ENCODE measurements at regions not wholly inside any gene's neighbourhood (a gene's known extent, or its start where the extent isn't known, plus 50 kb on each side); places are given as distances from the start of the nearest gene placed in this dataset.

DNA sequence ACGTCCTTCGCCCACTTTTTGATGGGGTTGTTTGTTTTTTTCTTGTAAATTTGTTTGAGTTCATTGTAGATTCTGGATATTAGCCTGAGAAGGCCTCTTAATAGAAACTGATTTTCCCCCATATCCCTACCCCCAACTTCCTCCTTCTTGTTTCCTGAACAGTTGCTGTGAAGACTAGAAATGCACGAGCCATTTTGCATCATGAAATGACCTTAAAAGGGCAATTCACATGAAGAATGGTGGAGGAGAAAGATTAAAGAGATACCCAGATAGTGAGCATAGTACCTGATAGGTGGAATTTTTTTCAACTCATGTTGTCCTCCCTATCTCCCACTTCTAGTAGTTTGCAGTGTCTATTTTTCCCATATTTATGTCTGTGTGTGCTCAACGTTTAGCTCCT is 55.2 kb upstream of the KCNH8 start:
- DNase-seq (ENCODE audit: low read depth), result no peak

DNA sequence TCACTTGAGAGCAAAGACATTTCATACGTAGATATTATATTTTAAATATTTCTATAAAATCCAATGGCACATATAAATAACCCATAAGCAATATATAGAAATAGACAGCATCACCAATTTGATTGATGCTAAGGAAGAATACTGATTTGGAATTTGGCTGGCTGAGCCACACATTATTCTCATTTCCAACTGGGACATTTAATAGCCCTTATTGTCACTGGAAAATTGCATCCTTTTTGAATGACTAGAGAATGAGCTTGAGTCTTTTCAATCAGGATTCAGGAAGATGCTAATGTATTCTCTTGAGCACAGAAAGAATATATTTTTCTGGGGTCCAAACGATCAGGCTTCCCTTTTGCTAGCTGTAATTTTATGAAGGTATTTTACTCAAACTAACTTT is 70.9 kb upstream of the KCNH8 start:
- DNase-seq (ENCODE audit: low read depth), result no peak

DNA sequence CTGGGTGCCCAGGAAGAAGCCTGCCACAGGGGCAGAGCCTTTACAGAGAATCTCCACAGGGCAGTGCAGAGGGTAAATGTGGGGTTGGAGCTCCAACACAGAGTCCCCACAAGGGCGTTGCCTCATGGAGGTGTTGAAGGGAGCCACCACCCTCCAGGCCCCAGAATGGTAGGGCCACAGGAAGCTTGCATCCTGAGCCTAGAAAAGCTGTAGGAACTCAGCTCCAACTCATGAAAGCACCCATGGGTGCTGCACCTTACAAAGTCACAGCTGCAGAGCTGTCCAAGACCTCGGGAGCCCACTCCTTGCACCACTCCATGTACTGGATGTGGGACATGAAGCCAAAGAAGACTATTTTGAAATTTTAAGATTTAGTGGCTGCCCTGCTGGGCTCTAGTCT is 73.3 kb upstream of the KCNH8 start:
- no peak for DNase-seq (ENCODE audit: low read depth)

DNA sequence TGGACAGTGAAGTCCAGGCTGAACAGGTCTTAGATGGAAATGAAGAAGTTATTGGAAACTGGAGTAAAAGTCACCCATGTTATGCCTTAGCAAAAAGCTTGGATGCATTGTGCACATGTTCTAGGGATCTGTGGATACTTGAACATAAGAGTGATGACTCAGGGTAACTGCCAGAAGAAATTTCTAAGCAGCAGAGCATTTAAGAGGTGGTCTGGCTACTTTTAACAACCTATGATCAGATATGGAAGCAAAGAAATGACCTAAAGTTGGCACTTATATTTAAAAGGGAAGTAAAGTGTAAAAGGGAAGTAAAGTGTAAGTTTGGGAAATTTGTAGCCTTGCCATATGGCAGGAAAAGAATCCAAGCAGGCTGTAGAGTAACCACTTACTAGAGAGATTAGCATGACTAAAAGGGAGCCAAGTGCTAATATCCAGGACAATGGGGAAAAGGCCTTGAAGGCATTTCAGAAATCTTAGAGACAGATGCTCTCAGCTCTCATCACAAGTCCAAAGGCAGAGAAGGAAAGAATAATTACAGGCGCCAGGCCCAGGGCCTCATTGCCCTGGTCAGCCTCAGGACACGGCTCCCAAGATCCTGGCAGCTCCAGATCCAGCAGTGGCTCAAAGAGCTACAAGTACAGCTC is 73.9 kb upstream of the KCNH8 start:
- DNase-seq (ENCODE audit: low read depth), result no peak

DNA sequence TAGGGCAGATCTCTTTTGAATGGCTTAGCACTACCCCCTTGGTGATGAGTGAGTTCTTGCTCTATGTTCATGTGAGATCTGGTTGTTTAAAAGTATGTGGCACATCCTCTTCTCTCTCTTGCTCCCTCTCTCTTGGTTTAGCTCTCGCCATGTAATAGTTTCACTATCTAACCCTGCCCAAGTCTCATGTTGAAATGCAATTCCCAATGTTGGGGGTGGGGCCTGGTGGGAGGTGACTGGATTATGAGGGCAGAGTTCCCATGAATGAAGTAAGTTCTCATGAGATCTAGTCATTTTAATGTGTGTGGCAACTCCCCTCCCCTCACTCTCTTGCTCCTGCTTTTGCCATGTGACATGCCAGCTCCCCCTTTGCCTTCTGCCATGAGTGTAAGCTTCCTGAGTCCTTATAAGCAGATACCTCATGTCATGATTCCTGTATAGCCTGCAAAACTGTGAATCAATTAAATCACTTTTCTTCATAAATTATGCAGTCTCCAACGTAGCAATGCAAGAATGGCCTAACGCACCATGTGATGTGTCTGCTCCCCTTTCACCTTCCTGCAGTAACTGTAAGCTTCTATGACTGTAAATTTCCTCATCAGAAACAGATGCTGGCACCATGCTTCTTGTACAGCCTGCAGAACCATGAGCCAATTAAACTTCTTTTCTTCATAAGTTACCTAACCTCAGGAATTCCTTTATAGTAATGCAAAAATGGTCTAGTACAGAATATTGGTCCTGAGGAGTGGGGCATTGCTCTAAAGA is 74.8 kb upstream of the KCNH8 start:
- no peak for DNase-seq (ENCODE audit: low read depth)

DNA sequence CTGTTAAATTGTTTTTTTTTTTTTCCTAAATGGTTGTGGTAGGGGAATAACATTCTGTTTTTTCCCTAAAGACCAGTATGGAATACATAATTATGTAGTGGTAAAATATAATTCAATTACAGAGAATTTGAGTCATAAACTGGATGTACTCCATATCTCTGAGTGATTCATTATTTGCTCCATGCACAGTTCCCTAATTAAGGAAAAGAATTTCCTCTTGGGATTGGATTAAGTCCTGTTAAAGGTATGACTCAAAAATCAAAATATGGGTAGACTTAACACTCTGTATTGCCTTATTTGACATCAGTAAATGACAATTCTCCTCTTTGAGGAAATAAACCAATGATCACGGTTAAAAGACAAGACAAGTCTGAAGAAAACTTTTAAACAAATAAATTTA is 78.0 kb upstream of the KCNH8 start:
- no peak for DNase-seq (ENCODE audit: low read depth)

DNA sequence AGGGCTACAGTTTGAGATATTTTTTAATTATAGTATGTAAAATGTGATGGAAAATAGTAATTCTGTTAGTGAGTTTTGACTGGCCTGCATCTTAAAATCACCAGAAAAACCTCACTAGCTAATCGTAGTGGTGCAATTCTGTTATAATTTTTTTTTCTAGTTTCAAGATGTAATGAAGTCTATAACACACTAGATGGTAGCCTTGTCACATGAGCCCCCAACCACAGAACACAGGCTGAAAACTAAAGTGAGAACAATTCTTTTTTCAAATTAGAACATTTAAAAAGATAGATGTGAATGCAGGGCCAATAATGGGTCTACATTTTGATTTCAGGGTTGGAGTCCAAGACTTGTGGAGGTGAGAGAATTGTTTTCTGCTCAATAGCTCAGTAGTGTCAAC is 83.3 kb upstream of the KCNH8 start:
- DNase-seq (ENCODE audit: low read depth), result no peak

DNA sequence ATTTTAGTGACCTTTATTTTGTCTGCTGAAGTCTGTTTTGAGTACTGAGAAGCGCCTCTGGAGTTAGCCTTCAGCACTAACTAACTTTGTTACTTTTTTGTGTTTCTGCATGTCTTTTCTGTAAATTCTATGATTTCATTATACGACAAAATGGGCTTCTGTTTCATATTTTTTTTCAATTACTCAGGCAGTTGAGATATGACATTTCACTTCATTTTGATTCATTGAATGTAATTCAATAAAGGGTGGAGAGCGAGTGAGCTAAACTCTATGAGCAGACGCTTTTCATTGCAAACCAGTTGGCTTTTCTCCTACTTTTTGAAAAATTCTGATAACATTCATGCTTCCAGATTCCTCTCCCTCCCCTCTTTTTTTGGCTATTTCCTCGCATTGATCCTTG is 84.4 kb upstream of the KCNH8 start:
- no peak for DNase-seq (ENCODE audit: low read depth)

DNA sequence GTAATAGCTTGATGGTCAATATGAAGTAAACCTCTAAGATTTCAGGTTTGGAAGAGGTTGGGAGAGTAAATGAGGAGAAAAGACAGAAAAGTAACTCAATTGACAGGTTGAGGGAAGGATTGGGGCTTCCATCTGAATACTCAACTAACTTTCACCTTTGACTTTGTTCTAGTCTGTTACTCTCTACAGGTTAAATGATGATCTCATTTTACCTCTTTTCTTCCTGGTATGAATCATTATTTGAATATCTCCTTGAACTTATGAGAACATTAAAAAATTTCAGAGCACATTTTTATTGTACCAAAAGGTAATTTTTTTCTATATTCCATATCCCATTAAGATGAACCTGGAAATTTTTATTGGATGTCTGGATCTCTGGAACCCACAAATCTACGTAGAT is 87.9 kb upstream of the KCNH8 start:
- DNase-seq (ENCODE audit: low read depth), result no peak

DNA sequence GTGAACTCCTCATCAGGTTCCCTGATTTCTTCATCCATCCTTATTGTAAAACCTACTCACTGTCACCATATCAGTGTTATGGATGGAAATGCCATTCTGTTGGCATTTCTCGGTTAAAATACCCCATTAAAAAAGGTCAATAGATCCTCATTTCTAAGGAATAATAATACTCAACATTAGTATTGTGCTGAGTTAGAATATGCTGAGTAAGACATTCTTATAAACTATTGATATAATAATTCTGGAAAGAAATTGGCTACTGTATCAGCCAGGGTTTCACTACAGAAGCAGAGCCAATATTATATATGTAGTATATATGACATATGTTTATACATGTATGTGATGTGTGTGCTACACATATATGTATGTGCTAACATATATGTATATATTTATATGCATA is 95.4 kb upstream of the KCNH8 start:
- no peak for DNase-seq (ENCODE audit: low read depth)

DNA sequence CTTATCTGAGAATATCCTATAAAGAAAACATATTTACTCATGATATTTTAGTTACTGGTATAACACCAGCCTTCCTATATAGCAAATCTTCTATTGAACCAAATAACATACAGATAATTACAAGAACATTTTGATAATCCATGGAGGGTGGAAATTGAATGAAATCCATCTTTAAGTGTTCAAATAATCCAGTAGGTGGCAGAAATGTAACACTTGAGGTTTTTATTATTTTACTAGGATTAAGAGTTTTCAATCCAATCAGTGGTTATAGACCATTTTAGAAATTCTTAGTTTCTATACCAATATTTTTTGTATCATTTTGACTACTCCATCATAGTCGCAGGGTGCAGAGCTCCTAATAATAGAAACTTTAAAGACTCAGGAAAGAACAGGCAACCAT is 101.9 kb upstream of the KCNH8 start:
- no peak for DNase-seq (ENCODE audit: low read depth)

DNA sequence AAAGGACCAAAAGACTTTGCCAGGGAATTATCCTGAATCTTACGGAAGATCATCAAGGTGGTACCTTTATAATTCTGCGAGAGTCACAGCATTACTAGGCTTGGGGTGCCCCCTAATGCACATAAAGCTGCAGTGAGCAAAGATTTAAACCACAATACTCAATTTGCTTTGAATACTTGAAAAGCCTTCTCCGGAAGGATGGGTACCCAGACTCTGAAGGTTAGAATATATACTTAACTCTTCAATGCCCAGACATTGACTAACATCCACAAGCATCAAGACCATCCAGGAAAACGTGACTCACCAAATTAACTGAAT is 117.8 kb upstream of the KCNH8 start:
- DNase-seq (ENCODE audit: low read depth), result no peak

DNA sequence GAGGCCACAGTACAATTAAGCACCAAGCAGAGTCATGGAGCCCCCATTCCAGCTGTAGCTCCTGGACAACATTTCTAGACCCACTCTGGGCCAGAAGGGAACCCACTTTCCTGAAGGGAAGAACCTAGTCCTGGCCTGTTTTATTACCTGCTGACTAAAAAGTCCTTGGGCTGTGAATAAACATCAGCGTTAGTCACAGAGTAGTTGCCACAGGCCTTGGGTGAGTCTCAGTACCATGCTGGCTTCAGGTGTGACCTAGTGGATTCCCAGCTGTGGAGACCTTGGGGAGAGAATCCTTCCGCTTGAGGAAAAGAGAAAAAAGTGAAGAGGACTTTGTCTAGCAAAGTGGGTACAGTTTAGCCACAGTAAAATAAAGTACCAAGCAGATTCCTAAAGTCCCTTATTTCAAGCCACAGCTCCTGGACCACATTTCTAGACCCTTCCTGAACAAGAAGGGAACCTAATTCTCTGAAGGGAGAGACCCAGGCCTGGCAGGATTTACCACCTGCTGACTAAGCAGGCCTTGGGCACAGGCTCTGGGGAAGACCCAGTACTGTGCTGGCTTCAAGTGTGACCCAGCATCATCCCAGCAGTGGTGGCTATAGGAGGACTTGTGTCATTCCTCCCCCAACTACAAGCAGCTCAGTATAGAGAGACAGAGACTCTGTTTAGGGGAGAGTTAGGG is 118.3 kb upstream of the KCNH8 start:
- no peak for DNase-seq (ENCODE audit: low read depth)

DNA sequence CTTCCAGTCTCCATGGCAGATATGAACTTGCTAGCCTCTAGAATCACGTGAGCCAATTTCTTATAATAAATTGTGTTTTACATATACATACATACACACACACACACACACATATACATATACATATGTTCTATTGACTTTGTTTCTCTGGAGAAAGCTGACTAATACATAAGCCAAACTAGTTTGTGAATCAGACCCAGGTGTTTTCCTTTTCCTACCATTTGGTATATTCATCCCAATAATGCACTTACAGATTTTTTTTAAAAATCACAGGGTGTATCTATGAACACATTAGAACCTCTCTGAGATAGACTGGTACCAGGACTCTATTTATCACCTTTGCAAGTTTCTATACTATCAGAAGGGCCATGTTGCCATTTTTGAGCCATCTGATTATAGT is 122.9 kb upstream of the KCNH8 start:
- DNase-seq (ENCODE audit: low read depth), result no peak

DNA sequence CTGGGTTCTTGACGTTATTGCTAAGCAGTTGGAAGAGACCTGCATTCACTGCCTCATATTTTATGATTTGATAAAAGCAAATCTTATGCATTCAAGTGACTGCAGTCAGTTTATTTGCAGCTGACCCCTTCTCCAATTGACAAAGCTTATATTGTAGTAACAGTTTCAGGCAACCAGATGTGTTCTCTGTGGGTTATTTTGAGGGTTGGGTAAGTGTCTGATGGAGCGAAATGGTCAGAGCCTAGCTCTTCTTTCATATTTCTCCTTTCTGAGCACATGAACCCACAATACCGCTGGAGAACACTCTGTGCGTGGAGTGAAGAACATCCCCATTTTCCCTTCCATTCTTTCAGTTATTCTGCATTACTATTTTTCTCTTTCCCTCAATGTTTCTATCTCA is 125.8 kb upstream of the KCNH8 start:
- no peak for DNase-seq (ENCODE audit: low read depth)

DNA sequence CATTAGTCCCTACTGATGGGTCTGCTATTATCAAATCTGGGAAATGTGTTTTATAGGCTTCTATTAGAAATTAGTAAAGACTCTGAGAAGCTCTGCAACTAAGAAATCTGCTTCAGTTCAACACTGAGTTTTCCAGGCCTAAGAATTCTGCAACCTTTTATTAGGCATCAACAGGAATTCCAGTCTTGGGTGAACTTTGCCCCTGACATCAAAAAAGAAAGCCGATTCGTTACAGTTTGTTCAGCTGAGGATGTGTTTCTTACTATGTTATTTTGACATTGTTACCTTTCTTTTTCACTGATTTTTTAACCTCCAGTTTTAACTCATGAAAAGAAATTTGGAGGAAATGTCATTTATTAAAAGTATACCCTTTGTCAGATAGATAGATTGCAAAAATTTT is 131.5 kb upstream of the KCNH8 start:
- DNase-seq (ENCODE audit: low read depth), result no peak

DNA sequence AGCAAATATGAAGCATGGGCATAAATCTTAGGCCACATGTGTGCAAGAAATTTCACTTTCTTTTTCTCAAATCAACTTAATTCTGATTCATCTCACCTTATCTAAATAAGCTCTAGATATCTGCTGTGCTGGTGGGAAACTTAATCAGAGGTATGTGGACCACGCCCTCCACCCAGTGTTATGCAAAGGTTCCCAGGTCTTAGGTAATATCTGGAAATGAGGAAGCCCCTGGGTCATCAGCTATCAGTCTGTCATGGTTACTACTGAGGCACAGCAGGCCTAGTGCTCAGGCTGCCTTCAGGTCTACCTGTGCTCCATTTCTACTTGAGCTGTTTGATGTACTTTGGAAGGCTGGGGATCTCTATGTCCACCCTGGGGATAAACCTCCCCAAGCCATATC is 134.4 kb upstream of the KCNH8 start:
- no peak for DNase-seq (ENCODE audit: low read depth)

DNA sequence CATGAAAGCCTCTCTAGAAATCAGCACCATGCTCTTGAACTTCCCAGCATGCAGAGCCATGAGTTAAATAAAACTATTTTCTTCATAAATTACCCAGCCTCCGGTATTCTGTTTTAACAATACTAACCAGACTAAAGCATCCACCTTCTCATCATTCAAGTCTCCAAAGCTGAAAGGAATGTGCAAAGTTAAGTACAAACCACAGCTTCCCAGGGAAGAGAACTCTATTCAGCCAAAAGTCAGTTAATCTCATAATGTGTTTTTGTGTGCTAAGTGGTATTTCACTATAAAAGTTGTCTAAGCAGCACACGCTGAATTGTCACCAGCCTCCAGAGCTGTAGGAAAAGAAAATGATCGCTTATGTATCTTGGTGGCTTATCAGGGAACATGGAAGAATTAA is 135.5 kb upstream of the KCNH8 start:
- no peak for DNase-seq (ENCODE audit: low read depth)

DNA sequence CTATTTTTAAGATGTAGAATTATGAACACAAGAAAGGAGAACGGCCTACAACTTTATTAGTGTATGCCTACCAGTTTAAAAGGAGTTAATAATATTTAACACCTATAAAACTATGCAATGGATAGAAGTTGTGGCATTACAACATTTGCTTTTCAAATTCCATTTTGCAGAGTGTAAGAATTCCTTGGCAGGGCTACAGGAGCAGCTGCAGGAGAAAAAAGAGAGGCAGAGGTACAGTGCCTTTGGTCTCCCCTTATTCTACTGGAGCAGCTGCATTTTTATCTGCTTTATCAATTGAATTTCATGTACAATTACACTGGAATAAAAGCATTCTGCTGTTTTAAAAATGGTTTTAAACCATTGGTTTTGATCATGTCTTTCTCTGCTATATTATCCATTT is 145.7 kb upstream of the KCNH8 start:
- no peak for DNase-seq (ENCODE audit: low read depth)

DNA sequence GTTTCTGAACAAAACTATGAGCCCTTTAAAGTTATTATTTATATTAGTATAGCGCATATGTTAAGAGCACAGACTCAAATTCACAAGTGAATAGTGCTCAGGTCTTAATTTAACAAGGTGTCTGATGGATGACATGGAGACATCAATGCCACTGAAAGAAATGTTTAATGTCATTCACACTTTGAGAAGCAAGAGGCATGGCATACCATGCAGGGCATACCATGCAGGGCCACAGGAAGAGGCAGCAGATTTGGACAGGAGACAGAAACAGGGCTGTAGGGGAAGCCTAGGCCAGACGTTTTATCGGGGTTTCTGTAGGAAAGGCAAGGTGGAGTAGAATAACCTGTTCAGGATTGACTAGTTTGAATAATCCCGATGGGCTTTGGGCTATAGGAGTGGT is 150.2 kb upstream of the KCNH8 start:
- no peak for DNase-seq (ENCODE audit: low read depth)

DNA sequence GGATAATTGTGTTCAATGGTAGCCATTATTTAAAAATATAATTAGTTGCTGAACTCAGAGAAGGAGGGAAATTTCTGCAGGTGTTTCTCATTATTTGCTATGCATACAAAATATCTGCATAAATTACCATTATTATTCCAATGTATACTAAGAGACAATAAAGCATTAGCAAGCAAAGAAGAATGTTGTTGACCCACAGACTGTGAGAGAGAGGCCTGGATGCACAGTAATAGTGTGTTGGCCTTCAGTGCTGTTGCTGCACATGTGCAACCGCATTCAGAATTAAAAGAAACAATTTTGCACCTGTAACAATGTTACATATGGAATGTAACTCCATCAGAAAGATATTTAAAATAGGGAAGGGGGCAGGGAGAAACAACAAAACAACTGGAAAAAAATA is 155.6 kb upstream of the KCNH8 start:
- DNase-seq (ENCODE audit: low read depth), result no peak

DNA sequence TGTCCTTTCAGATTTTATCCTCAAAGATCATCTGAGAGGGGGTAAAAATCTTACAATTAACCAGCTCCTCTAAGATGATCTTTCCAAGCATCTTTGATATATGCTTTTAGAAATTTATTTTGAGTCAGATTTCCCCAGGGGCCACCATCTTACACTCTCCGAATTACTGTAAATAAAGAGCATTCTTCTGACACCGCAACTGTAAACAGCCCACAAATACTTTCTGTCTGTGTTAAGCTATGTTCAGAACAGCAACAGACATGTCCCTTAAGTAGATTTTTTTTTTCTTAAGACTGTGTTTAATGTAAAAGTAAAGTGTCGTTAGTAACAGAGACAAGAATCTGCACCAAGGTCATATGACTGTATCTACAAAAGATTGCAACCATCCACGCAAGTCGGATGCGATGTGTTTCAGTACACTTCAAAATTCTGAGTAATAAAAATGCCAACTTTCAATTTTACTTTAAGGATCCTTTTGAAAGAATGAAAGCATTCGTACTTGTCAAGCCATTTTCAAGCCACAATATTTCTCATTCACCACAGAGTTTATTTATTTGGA is 159.0 kb upstream of the KCNH8 start:
- DNase-seq (ENCODE audit: low read depth), result no peak

DNA sequence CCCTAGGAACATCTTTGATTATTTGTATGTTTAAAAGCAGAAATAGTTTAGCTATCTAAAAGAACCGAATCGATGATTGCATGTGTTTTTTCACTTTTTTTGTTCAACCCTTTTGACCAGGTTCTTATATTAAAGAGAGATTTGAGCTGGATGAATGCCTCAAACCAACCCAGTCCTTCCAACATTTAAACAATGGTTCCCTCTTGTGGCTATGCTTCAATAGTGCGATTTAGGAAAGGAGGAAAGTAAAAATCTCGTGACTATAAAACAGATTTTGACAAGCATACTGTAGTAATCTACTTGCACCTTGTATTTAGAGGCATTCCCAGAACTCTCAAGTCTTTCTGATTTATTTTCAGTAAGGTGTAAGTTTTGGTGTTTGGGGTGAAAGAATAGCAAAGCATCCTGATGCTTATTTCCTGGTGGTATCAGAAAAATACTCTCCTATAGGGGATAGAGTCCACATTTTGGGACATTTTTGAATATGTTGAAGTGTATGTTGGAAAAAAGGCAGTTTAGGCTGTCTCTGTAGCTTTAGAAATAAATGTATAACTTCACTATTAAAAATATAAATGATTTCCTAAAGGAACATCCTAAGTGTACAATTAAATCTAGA is 159.6 kb upstream of the KCNH8 start:
- no peak for DNase-seq (ENCODE audit: low read depth)

All from HS-5 (cell line).